ENCODE measurements at regions not wholly inside any gene's neighbourhood (a gene's known extent, or its start where the extent isn't known, plus 50 kb on each side); places are given as distances from the start of the nearest gene placed in this dataset.
"Not testable (repeated sequence)": the region's sequence is repeated elsewhere in the genome, so short reads cannot be mapped to it uniquely, and the experiment has no call there.

GRCh38 chr6:15897063-15897876, 231.6 kb upstream of the MYLIP start:
- ATAC-seq, result no peak

GRCh38 chr6:15894973-15895725, 232.3 kb upstream of the DTNBP1 start:
- ATAC-seq, result peak; percentile 64

- no peak for ATAC-seq
Observed at GRCh38 chr6:15893556-15894253, 230.9 kb upstream of the DTNBP1 start.

- ATAC-seq, result no peak
Observed at GRCh38 chr6:15892369-15892768, 229.5 kb upstream of the DTNBP1 start.

- no peak for ATAC-seq
Observed at GRCh38 chr6:15888798-15889772, 226.3 kb upstream of the DTNBP1 start.

GRCh38 chr6:15887491-15888461, 224.9 kb upstream of the DTNBP1 start:
- peak; percentile 73 for ATAC-seq

GRCh38 chr6:15885624-15886023, 222.8 kb upstream of the DTNBP1 start:
- no peak for ATAC-seq

GRCh38 chr6:15883593-15883992, 220.8 kb upstream of the DTNBP1 start:
- not testable (repeated sequence) for ATAC-seq

GRCh38 chr6:15882915-15883314, 220.1 kb upstream of the DTNBP1 start:
- ATAC-seq, result no peak

GRCh38 chr6:15882345-15882744, 219.5 kb upstream of the DTNBP1 start:
- ATAC-seq, result no peak

- no peak for ATAC-seq
Observed at GRCh38 chr6:15881150-15881549, 218.3 kb upstream of the DTNBP1 start.

- ATAC-seq, result no peak
Observed at GRCh38 chr6:15880262-15880973, 217.6 kb upstream of the DTNBP1 start.

GRCh38 chr6:15879371-15880261, 216.8 kb upstream of the DTNBP1 start:
- ATAC-seq, result no peak

- ATAC-seq, result no peak
Observed at GRCh38 chr6:15877231-15877630, 214.4 kb upstream of the DTNBP1 start.

GRCh38 chr6:15876406-15876805, 213.6 kb upstream of the DTNBP1 start:
- ATAC-seq, result peak; percentile 32

- no peak for ATAC-seq
Observed at GRCh38 chr6:15875797-15876196, 213.0 kb upstream of the DTNBP1 start.

GRCh38 chr6:15874821-15875220, 212.0 kb upstream of the DTNBP1 start:
- ATAC-seq, result no peak

GRCh38 chr6:15874326-15874725, 211.5 kb upstream of the DTNBP1 start:
- no peak for ATAC-seq

Data from esophagus mucosa (tissue), 1 donor.